ENCODE measurements at regions not wholly inside any gene's neighbourhood (a gene's known extent, or its start where the extent isn't known, plus 50 kb on each side); places are given as distances from the start of the nearest gene placed in this dataset.
A peak's percentile ranks its signal among the peaks of the same experiment; 100 is the strongest.

DNA sequence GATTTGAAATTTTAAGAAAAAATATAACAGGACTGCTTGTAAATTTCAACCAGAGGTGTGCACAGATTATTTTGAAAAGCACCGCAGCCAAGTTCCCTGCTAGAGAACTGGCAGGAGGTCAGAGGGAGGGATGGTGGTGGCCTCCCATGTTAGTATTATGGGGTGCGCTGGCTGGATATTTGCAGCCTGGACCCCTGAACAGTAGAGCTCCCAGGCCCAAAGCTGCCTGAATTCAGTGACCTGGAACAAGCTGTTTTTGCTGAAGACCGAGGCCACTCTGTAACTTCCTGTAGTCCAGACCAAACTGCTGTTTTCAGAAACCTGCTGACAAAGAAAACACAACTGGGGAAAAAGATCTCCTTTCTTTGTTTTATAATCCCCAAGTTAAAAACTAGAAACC, 314.3 kb downstream of the TNS1 start:
- DNase-seq (ENCODE audit: low read depth), result no peak

DNA sequence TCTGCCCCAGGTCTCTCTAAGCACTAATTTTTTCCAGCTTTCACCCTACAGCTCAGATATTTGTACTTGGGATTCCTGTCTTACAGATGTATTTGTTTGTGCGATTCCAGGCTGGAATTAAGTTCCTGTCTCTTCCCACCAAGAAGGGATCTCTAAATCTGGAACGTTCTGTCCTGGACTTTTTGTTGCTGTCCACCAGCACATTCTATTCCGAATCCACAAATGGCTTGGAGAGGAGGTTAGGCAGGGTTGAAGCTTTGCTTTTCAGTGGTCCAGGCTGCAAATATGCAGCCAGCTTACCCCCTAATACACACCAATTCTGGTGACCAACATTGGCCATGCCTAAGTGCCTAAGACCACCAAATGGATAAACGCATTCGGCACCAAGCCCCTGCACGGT, 315.0 kb downstream of the TNS1 start:
- no peak for DNase-seq (ENCODE audit: low read depth)

DNA sequence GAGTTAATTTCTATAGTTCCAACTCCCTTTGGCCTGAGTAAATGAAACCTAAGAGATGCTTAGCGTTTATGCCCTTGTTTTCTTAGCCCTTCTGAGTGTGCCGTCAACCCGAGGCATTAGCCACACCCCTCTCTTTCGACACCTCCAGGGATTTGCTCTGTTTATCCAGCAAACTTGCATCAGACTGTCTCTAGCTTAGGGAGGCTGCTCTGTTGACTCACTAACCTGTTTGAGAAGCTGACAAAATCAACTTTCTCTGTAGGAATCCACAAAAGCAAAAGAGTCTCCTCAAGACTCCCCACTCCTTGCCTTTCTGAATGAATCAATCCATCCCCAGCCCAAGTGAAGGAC, 317.6 kb downstream of the TNS1 start:
- DNase-seq (ENCODE audit: low read depth), result peak; percentile 73

DNA sequence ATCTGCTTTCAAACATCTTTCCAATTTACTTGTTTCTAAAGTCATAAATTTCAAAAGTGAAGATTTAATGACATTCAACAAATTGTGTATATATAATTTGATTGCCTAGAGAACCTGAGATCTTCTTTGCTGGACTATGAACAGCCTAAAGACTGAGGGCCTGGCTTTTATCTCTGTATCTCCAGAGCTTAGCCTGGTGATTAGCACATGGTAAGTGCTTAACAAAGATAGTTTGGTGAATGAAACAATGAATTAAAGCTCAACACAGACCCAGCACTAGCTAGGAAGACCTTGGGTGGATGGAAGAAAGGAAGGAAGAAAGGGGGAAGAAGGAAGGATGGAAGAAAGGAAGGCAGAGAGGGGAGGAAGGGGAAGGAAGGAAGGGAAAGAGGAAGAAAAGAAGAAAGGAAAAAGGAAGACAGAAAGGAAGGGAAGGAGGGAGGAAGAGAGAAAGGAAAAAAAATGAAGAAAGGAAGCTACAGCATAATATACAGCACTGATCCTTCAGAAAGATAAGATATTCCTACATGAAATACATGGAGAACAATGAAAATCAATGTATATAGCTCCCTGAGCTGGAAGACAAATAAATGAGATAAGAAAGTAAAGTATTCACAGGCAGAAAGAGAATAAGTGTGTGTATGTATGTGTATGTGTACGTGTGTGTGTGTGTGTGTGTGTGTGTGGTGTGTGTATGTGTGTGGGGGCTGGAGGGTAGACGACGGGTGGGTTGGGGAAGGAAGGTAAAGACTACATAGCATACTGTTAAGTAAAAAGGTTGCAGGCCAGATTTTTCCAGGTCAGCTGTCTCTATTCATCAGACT, 318.2 kb downstream of the TNS1 start:
- no peak for DNase-seq (ENCODE audit: low read depth)

DNA sequence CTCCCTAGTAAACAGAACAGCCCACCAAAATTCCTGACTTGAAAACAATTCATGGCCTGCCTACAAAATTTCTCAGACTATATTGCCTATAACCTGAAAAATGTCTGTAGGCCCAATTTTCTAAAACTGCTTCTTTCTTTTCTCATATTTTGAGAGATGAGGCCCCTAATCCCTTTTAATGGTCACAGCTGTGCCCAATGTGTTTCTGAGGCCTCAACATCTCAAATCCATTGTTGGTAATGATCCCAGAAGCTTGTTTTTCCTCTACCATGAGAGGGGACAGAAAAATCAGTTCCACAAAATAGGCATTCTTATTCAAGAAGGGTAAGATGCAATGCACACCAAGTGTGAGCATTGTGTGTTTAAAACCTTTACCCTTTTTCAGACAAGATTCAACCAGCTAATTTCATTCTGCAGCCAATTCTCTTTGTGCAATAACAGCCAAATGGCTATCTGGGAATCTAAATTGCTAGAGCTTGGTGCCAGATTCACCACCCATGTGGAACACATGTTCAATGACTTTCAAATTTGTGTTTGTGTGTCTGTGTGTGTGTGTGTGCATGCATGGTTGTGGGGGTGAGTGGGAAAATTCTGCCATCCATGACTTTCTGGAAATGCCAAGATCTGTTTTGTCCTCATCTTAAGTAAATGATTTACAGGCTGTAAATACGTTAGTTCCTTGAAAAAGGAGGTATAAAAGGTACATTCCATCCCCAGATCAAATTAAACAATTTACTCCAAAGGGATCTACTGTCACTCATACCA, 319.5 kb downstream of the TNS1 start:
- no peak for DNase-seq (ENCODE audit: low read depth)

DNA sequence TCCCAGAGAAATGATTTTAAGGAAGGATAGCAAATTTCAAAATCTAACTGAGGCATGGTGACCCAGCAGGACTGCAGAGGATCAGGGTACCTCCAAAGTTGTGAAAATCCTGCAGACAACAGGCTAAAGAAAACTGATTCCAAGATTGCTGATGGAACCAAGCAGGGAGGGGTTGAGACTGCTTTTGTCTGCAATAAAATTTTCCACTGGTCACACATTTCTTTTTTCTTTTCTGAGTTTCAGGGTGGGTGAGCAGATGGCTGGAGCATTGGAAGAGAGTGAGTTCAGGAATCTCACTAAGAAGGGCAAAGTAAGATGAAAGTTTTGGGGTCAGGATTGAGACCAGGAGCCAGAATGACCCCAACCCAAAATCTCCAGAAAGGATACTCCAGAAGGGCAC, 321.0 kb downstream of the TNS1 start:
- DNase-seq (ENCODE audit: low read depth), result no peak

DNA sequence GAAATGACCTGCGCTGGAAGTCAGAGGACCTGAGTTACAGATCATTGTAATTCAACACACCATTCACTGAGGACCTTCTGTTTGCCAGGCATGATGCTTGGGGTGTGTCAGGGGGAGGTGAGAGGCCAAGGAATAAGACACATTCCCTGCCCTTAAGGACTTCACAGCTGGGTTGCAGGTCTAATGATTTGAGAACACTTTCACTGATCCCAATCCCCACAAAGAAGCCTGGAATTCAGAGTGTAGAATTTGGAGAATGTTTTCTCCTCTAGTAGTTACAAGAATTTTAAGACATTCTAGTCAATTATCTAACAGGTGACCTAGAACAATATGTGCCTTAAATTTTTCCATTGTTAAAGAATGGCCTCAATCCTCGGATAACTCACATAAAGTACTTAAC, 322.4 kb downstream of the TNS1 start:
- no peak for DNase-seq (ENCODE audit: low read depth)

DNA sequence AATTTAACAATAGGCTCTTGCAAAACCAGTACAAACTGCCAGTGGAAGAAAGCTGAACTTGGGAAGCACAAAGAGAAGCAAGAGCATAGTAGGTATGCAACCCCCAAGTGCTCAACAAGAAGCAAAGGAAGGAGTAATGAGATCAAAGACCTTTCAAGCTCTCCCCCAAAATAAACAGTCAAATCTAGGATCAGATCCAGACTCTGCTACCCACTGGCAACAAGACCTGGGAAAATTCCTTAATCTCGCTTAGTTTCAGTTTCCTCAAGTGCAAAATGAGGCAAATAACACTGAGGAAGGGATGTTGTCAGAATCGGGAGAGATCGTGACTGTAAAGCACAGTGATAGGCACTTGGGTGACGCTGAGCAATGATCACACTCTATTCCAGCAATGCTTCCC, 329.2 kb downstream of the TNS1 start:
- no peak for DNase-seq (ENCODE audit: low read depth)

DNA sequence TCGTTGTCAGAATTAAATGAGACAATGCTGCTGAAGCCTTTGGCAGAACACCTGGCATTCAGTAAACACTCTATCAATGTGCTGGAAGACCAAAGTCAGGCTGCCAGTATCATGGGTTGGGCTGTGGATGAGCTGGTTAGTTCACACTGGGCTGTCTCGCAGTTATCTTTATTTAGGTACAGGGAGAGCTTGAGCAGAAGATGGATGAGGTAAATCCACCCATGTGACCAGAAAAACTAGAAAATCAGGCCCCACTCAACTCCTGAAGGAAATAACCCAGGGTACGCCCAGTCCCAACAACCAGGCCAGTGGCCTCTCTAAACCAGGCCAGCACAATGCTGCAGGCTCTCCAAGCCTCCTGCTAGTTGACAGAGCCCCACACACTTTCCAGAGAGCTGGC, 330.3 kb downstream of the TNS1 start:
- DNase-seq (ENCODE audit: low read depth), result no peak

DNA sequence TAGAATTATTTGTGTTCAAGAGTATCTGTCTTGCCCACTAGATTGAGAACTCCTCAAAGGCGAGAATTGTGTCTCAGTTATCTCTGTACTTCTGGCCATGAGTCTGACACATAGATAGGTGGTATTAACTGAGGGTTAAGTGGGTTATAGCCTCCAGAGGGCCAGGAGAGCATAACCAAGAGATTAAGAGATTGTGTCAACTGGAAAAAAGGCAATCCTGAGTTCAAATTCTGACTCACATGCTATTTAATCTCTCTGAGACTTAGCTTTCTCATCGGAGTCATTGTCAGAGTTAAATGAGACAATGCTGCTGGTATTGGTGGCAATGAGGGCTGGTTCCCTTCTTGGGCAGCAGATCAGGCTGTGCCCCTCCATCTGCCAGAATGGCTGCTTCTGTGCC, 330.9 kb downstream of the TNS1 start:
- no peak for DNase-seq (ENCODE audit: low read depth)

DNA sequence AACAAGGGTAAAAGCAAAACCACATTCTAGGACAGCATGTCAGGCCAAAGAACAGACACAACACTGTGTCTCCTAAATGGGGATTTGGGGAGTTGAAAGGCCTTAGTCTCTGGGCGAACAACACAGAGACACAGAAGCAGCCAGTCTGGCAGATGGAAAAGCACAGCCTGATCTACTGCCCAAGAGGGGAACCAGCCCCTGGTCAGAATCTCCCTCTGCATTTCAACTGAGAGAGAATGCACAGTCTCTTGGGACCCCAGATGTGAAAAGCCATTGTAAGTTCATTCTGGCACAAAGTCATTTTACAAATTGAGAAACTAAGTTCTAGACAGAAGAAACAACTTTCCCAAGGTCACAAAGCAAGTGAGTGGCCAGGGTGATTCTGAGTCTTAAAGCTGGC, 331.7 kb downstream of the TNS1 start:
- no peak for DNase-seq (ENCODE audit: low read depth)

DNA sequence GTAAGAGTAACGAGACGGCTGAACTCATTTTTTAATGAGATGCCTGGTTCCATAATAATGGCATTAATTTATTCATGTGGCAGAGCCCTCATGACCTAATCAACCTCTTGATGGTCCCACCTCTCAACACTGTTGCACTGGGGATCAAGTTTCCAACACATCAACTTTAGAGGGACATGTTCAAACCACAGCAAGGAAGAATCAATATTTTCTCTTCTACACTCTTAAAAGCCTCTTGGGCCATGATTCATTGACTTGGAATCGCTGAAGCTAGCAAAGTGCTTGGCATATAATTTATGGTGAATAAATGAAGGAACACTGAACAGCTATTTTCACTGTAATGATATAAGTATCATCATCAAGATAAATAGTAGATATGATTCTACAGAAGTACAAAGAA, 333.0 kb downstream of the TNS1 start:
- no peak for DNase-seq (ENCODE audit: low read depth)

DNA sequence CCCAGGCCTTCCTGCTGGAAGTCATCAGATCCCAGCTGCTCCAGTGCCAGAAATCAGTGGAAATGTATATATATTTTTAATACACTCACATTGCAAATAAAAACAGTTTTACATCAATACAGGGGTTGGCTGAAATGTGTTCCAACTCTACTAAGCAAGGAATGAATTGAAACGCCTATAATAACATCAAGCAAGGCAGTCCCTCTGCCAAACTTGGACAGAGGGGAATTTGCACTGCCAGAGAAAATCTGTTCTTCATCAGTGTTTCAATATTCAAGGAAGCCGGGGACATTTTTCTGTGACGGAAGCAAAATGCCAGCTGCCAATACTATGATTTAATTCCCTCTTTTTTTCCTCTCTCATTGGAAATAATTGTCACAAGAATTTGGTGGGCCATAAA, 335.3 kb downstream of the TNS1 start:
- DNase-seq (ENCODE audit: low read depth), result no peak

DNA sequence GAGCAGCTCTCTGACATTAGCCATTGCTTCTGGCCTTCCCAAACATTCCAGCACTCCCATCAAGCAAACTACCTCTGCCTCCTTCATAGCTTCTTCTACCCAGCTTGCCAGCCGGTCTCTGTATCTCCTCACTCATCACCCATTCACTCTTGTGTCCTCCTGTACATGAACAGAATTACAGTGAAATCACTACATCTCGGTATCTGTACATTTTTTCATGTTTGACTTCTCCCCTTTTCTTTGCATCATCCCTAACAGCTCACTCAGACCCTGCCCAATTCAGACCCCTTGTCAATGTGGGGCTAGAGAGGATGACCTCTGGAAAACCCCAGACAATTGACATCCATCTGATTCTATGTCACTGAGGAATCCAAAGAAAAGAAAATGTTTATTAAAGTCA, 335.8 kb downstream of the TNS1 start:
- no peak for DNase-seq (ENCODE audit: low read depth)

DNA sequence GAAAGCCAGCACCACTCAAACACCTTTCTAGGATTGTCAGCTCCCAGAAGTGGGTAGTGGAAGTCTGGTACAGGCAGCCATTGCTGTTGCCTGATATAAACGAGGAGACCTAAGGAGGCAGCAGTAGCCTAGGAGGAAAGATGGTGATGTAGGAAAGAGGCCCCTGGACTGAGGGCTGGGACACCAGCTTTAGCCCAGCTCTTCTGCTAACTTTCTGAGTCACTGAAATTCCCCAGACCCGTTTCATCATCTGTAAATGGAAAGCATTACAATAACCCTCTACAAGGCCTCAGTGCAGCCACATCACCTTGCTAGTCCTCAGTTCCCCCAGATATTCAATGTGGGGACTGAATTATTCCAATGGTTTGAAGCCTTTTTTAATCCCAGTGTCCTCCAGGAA, 336.5 kb downstream of the TNS1 start:
- peak; percentile 14 for DNase-seq (ENCODE audit: low read depth)

DNA sequence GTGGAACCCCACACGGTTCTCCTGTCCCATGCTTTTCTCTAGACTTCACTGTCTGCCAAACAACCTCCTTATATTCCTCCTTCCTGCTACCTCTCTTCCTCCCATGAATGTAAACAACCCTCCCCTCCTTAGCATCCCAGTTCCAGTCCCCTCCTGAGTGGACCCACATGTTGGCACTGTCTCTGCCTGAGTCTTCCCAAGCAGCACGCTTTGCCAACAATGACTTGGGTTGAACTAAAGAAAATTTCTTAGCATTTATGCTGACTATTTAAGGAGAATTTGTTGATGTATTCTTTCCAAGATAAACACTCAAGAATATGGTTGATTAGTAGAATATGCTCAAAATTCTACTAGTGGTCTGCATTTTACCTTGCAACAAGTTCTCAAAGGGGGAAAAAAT, 338.0 kb downstream of the TNS1 start:
- no peak for DNase-seq (ENCODE audit: low read depth)

DNA sequence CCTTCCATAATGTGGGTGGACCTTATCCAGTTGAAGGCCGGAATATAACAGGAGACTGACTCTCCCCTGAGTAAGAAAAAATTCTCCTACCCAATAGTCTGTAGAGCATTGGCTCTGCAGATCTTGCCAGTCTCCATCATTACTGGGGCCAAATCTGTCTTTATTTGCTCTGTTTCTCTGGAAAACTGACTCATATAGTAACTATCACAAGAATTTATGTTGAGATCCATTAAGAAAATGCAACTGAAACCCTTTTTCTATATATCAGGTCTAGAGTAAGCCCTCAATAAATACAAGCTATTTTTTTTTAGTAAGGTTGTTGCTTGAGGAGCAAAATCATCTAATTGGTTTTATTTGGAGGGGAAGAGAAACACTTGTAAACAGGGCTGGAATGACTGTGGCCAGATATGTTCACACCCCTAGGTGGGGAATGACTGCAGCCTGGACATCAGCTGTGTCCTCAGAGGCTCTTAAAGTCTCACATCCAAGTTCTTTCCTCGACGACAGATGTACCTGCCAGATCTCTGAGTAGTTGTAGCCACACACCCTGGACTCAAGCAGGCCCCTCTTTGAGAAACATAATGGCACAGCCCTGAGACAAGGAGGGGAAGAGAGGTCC, 339.7 kb downstream of the TNS1 start:
- peak; percentile 30 for DNase-seq (ENCODE audit: low read depth)

DNA sequence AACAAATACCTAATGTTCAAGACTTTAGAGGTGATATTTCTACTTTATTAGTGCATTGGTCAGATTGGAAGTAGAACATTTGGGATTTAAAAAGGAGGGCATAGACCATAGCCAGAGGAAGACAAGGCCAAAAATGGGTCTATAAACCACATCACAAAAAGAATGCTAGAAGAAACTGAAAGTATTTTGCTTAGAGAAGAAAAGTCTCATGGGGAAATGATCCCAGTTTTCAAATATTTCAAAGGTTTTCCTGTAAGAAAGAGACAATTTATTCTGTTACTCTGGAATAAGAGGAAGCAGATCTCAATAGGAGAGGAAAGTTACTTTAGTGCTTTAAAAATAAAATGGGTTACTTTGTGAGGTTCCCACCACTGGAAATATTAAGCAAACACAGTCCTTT, 341.4 kb downstream of the TNS1 start:
- no peak for DNase-seq (ENCODE audit: low read depth)

DNA sequence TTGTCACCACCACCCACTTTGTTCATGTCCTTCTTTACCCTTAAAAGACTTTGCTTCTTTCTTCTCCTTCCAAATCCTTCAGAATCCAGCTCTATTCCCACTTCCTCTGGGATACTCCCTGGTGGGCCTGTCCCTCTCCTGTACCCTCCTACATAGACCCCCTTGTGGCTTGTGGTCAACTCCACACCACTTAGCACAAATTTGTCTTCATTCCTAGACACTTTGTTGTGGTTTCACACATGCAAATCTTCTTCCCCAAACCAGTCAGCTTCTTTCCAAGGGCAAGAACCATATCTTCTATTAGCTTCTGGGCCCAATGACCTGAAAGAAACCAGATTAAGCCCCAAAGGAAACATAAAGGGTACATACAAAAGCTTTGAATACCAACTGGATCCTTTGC, 342.4 kb downstream of the TNS1 start:
- no peak for DNase-seq (ENCODE audit: low read depth)

DNA sequence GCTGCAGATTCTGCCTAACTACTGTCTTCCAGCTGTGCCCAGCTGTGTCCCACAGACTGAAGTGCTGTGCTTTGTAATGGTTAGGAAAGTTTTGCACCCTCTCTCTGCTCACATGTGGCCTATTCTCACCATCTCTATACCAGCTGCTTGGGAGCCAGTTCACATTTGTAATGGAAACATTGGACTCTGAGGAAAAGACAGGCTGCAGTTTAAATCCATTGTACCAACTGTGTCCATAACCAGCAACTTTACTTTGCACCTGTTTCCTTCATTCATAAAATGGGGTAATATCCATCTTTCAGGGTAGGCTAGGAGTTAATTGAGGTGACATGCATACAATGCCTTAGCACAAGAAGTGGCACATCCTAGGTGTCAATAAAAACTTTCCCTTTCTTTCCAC, 344.0 kb downstream of the TNS1 start:
- DNase-seq (ENCODE audit: low read depth), result no peak

DNA sequence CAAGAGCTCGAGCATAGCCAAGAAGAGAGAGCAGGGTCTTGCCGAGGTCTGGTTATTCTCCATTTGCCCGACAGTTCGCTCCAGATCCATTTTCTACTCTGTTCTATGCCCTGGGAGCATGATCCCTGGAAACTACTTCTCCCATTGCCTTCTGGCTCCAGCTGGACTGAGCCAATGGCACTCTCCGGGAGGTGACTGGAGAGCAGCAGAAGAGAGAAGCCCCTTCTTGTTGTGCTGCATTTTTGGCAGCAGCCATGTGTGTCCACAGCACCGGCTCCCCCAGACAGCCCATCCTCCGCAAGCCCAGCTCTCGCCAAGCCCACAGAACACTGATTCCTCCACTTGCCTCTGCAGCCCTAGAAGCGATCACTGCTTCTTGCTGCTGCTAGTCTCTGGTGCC, 345.5 kb downstream of the TNS1 start:
- no peak for DNase-seq (ENCODE audit: low read depth)

DNA sequence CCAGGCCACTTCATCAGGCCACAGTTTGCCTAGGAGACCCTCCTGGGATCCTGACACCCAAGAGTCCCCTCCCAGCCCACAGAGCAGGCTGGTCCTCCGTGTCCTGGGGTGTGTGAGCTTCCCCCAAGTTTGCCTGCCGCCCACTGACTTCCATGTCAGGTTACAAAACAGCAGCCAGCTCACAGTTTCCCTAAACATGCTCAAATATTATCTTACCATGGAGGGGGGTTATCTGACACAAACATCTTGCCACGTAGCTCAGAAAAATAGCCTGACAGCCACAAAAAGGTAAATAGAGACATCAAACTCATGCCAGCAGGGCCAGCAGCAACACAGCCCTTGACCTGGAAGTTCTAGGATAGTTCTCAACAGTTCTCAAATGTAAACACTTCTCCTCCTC, 346.5 kb downstream of the TNS1 start:
- DNase-seq (ENCODE audit: low read depth), result no peak

DNA sequence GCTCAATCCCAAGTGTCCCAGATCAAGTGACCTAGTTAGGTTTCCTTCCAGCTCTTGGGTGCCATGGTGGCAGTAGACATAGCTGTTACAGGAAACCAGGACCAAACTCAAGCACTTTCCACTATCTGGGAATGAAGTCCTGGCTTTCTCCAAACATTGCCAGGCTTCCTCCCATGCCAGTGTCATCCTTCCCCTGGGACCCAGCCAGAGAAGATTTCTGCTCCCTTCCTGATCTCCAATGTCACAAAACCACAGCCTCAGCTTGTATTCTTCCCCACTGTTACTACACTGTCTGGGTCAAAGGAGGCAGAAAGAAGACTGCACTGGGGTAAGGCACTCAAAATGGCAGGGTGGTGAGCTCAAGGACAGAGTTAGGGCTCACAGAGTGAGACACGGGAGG, 347.1 kb downstream of the TNS1 start:
- DNase-seq (ENCODE audit: low read depth), result no peak

Data from ELR (cell line).